ENCODE measurements at regions not wholly inside any gene's neighbourhood (a gene's known extent, or its start where the extent isn't known, plus 50 kb on each side); places are given as distances from the start of the nearest gene placed in this dataset.
"Not testable (repeated sequence)": the region's sequence is repeated elsewhere in the genome, so short reads cannot be mapped to it uniquely, and the experiment has no call there.

GRCh38 chr2:88802026-88802425 lies 110.6 kb downstream of the RPIA start:
- not testable (repeated sequence) for DNase-seq

GRCh38 chr2:88807237-88807962 lies 115.9 kb downstream of the RPIA start:
- no peak for DNase-seq

- no peak for DNase-seq
Observed at GRCh38 chr2:88808083-88808482, 116.6 kb downstream of the RPIA start.

GRCh38 chr2:88808652-88809051 lies 117.2 kb downstream of the RPIA start:
- no peak for DNase-seq

DNA sequence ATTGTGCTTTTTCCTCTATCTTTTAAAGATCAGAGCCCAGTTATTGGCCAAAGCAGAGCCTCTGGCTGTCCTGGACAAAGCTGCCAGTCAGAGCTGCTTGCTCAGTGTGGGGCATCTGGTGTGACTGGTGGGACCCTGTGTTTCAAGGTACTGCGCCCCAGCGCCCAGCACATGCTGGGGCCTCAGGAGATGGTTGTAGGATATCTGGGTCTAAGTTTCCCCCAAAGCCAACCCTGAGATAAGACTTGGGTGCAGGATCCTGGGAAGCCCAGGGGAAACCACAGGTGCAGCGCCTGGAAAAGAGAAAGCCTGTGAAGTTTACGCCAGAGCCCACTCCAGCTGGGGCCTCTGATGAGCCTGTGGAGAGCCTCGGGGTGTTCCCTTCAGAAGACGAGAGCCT lies 117.7 kb downstream of the RPIA start:
- DNase-seq = no peak

DNA sequence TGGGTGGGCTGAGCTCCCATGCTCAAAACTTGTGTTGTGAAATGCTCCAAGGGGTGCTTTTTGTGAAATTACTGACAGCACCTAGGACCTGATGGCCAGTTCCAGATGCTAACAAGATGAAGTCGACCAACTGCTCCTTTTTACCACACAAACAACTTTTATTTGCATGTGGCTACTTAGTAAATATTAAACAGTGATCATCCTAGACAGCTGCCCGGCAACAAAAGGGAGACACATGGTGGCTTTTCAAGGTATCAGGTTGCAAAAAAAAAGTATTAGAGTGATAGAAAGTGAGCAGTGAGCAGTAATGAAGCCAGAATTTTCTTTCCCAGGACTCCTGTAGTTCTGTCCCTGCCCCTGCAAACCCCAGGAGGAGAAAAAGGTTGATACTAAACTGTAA lies 118.5 kb downstream of the RPIA start:
- no peak for DNase-seq

- DNase-seq = no peak
Observed at GRCh38 chr2:88810488-88810887, 119.0 kb downstream of the RPIA start.

- no peak for DNase-seq
Observed at GRCh38 chr2:88811233-88811632, 119.8 kb downstream of the RPIA start.

DNA sequence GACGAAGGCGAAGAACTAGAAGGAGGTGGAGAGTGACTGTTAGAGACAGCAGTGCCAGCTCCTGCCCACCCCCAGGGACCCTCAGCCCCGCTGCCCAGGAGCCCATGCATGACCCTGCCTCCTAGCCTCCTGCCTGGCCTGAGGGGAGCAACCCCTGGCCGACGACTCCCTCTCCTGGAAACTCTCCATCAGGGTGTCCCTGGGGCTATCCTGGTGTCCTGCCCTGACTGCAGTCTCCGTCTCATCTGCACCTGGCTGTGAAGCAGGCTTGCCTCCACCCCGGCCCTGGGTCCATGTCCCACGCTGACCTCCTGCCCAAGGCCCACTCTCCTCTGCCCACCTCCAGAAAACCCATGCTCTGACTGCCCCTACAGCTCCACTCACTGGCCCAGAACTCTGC lies 120.2 kb downstream of the RPIA start:
- DNase-seq = no peak

DNA sequence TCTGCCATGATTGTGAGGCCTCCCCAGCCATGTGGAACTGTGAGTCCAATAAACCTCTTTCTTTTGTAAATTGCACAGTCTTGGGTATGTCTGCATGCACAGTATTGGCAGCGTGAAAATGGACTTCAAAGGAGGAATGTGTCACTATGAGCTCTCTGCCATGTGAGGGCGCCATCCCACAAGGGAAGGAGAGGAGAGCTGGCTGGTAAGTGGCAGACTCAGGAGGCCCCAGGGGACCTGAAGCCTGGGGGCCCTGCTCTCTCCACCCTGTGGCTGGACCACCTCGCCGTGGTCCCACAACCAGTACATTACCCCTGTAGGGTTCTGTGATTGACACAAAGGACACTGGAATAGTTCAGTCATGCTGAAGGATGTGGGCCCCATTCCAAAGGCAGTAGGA lies 122.1 kb downstream of the RPIA start:
- DNase-seq = no peak

DNA sequence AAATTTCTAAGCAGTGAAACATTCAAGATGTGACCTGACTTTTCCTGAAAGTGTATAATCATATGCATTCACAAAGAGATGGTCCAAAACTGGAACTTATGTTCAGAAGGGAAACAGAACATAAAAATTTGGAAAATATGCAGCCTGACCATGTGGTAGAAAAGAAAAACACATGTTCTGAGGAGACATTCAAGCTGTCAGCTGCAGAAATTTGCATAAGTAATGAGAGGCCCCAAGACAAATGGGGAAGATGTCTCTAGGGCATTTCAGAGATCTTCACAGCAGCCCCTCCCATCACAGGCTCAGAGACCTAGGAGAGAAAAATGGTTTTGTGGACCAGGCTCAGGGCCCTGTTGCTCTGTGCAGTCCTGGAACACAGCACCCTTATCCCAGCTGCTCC lies 123.8 kb downstream of the RPIA start:
- DNase-seq = no peak

GRCh38 chr2:88815697-88816096 lies 124.2 kb downstream of the RPIA start:
- no peak for DNase-seq

GRCh38 chr2:88818381-88818780 lies 126.9 kb downstream of the RPIA start:
- DNase-seq = no peak

- DNase-seq = no peak
Observed at GRCh38 chr2:88824951-88825350, 133.5 kb downstream of the RPIA start.

GRCh38 chr2:88826399-88826798 lies 134.9 kb downstream of the RPIA start:
- DNase-seq = no peak

- DNase-seq = no peak
Observed at GRCh38 chr2:88827821-88828220, 136.3 kb downstream of the RPIA start.

DNA sequence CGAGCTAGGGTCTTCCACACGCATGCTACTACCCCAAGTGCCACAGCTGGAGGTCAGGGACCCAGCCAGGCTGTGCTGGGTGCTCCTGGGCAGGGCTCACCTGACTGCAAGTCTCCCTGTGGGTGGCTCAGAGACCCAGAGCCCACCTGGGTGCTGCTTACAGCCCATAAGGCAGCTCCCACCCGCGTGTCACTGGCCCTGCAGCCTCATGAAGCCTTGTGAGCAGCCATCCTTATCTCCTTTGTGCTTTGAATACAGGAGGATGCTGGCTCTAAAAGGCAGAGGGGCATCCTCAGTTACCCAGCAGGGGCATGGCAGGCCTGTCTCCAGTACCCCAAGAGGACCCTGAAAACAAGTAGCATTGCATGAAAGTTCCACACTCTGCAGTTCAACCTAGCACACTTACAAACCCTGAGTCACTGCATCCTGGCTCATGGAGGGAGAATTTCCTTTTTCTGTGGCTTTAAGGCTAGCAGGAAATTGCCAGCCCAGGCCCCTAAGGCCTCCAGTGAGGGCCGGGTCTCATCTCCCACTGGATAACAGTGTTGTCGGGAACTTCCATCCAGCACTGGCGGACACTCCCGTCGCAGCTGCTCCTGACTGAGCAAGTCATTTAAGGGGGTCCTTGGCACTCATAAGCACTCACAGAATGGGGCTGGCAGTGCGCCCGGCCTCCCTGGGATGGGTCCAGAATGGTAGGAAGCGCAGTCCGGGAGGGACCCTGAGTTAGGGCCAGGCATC lies 137.1 kb downstream of the RPIA start:
- no peak for DNase-seq

DNA sequence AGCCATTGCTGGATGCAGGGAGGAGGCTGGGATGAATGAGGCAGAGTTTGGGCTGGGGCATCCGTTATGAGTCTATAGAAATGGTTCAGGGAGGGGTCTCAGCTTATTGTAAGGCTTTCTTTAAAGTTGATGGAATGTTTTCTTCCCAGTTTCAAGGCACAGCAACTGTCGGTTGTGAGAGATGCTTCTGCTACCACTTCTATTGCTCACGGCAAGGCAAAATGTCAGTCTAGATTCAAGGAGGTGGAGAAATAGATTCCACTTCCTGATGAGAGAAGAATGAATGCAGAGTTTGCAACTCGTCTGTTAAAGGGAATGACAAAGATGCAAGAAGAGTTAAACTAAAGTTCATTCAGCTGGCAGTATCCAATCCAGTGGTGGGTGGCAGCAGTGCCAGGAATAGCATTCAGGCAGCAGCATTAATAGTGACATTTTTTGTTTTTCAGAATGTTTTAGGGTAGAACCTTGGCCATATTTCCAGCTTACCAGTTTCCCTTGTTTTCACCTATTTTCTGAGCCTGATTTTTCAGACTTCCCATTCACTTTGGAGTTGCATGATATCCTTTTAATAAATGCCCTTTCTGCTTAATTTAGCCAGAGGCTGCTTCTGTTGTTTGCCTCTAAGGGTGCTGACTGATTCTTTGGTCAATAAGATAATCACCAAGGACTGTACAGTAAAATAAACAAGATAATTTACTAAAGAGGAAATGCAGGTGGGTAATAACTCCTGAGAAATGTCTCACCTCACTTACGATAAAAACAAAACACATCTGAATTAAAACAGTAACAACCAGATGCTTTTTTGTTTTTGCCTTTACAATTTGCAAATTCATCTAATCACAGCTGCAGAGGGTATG lies 138.4 kb downstream of the RPIA start:
- no peak for DNase-seq

- no peak for DNase-seq
Observed at GRCh38 chr2:88831071-88831791, 139.8 kb downstream of the RPIA start.

DNA sequence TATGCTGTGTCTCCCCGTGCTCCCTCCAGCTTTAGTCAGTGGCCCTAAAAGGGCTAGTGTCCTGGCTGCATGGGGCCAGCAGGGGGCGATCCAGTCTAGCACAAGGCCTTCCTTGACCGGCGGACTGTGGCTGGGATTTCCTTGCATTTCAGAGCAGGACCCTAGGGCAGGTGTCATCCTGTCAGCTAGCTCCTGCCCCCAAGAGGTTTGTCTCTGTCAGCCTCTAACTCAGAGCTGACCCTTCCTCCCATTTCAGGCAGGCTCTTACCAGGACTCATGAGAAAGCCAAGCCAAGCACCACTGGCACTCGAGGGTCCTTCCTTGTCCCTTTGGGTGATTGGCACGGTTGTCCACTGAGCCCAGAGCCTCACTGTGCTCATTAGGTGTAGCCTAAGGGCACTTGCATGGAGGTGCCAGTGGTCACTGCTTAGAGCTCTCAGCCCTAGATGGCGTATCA lies 140.3 kb downstream of the RPIA start:
- peak; percentile 71 for DNase-seq

DNA sequence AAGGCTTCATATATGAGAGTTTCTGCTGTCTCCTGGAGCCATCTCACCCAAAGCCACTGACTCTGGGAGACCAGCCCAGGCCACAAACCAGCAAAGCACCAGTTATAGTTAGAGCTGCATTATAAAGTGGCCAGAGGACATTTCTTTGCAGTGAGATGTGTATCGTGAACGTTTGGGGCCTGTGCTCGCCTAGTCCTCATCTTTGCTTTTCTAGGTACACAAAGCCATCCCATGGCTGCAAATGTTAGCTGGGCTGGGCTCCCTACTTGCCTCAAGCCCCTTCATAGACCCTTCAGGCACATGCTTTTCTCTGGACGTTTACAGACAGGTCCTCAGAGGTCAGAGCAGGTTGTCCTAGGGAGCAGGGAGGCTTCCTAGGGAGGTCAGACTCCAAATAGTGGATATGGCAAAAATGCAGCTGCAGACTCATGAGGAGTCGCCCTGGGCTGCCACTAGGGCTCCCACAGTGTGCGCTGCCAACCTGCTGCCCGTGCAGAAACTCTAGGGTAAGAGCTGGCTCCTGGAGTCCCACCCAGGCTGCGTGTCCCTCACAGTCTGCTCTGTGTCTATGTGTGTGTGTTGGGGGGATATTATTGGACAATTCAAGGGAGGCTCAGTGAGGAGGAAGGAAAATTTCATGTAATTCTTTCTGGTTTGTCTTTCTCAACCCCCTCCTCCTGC lies 141.0 kb downstream of the RPIA start:
- no peak for DNase-seq

GRCh38 chr2:88832992-88833389 lies 141.5 kb downstream of the RPIA start:
- no peak for DNase-seq

All from activated CD4-positive, alpha-beta T cell treated with anti-CD3 and anti-CD28 coated beads for 48 hours (primary cell).